HCT116 (cell line): ENCODE measurements at regions not wholly inside any gene's neighbourhood (a gene's known extent, or its start where the extent isn't known, plus 50 kb on each side); places are given as distances from the start of the nearest gene placed in this dataset.

Experiments
- ATAC-seq: fragments of 200-7000 bp; cut with Tn5 transposase; 2 replicates; pipeline ENCODE4 v1.9.1; 2020; ENCODE audit warnings: mild to moderate bottlenecking, moderate library complexity
- BruUV-seq: library from RNA; stranded (reverse); fragments of 400-500 nt; replicated peaks from 2 replicates; lab custom pipeline; 2021; lab: Mats Ljungman, UMichigan
- CTCF ChIA-PET: fragments of 300-600 bp; sonication (Branson Sonifier 250); formaldehyde crosslinking; loops from one replicate; lab custom pipeline; 2021; ENCODE audit warnings: antibody characterized with exemption; lab: Charles Lee
- POLR2A ChIA-PET: fragments of 300-600, 350-600 bp; sonication (Branson Sonifier 250); formaldehyde crosslinking; loops from one replicate; lab custom pipeline; 2021; ENCODE audit warnings: antibody characterized with exemption; lab: Charles Lee
- RAD21 ChIA-PET, 2 experiments: fragments of 300-600 bp; sonication (Branson Sonifier 250); formaldehyde crosslinking; loops; one replicate each; lab custom pipeline; 2023; ENCODE audit warnings: low total read pairs in 2 of 2; ENCODE audit not compliant: uncharacterized antibody in 2 of 2, unreplicated experiment in 2 of 2, low non-redundant PET in 1 of 2; lab: Charles Lee
- DNase-seq: peaks from one replicate; pipeline ENCODE4 v3.0.0-alpha.2; 2010; ENCODE audit warnings: low read depth, low spot score
- H2AFZ ChIP-seq: fragments of 200-600 bp; shearing (Covaris generic), sonication (generic); 2 replicates; pipeline ENCODE4 v1.6.1; 2017; ENCODE audit warnings: low read depth, mixed run types, mixed read lengths, antibody characterized with exemption, low read length; ENCODE audit not compliant: poor library complexity, severe bottlenecking
- H3K27ac ChIP-seq: 2 replicates; pipeline ENCODE4 v1.5.1; 2012; ENCODE audit warnings: low read depth, low read length
- H3K27me3 ChIP-seq: fragments of 200-600 bp; sonication (generic); 2 replicates; pipeline ENCODE4 v1.6.1; 2016; ENCODE audit warnings: mixed run types, low read length, mixed read lengths; ENCODE audit not compliant: insufficient read depth
- H3K36me3 ChIP-seq, 2 experiments: fragments of 200-500 bp in 1 of 2; fragments of 200-600 bp in 1 of 2; sonication (Bioruptor generic) in 1 of 2; sonication (generic) in 1 of 2; 2 replicates each; pipeline versions ENCODE4 v1.5.1 to v1.6.1; 2014 to 2016; ENCODE audit warnings: low read length in 2 of 2, inconsistent platforms in 1 of 2, mixed read lengths in 1 of 2, mixed run types in 1 of 2; ENCODE audit not compliant: insufficient read depth in 2 of 2, control insufficient read depth in 1 of 2
- H3K4me1 ChIP-seq, 2 experiments: fragments of 200-600 bp in 1 of 2; sonication (generic) in 1 of 2; 2 replicates each; pipeline versions ENCODE4 v1.5.1 to v1.6.1; 2012 to 2017; ENCODE audit warnings: low read length in 2 of 2, inconsistent platforms in 1 of 2, mild to moderate bottlenecking in 1 of 2, mixed read lengths in 1 of 2, mixed run types in 1 of 2, moderate library complexity in 1 of 2; ENCODE audit not compliant: insufficient read depth in 2 of 2, control insufficient read depth in 1 of 2
- H3K4me2 ChIP-seq: fragments of 200-600 bp; sonication (generic); 2 replicates; pipeline ENCODE4 v1.6.1; 2017; ENCODE audit warnings: mixed run types, low read length, mixed read lengths
- H3K4me3 ChIP-seq, 2 experiments: fragments of 200-600 bp in 1 of 2; sonication (generic) in 1 of 2; replicated peaks in 1 of 2; 2 replicates each; pipeline ENCODE4 v1.5.1; 2011 to 2016; ENCODE audit warnings: low read length in 2 of 2, control low read depth in 1 of 2, low read depth in 1 of 2, mild to moderate bottlenecking in 1 of 2, mixed read lengths in 1 of 2, mixed run types in 1 of 2
- H3K79me2 ChIP-seq: fragments of 200-600 bp; sonication (generic); 2 replicates; pipeline ENCODE4 v1.6.1; 2017; ENCODE audit warnings: mild to moderate bottlenecking, mixed run types, low read length, moderate library complexity, mixed read lengths; ENCODE audit not compliant: insufficient read depth
- H3K9ac ChIP-seq: fragments of 200-600 bp; sonication (generic); 2 replicates; pipeline ENCODE4 v1.6.1; 2016; ENCODE audit warnings: low read length, mixed read lengths
- H3K9me2 ChIP-seq: fragments of 200-600 bp; sonication (generic), shearing (Covaris generic); 2 replicates; pipeline ENCODE4 v1.6.1; 2017; ENCODE audit warnings: mixed run types, mild to moderate bottlenecking, moderate library complexity; ENCODE audit not compliant: insufficient read depth
- H3K9me3 ChIP-seq, 2 experiments: fragments of 200-500 bp in 1 of 2; fragments of 200-600 bp in 1 of 2; sonication (Bioruptor generic) in 1 of 2; sonication (generic) in 1 of 2; 2 replicates each; pipeline ENCODE4 v1.6.1; 2014 to 2017; ENCODE audit warnings: low read length in 2 of 2, mixed read lengths in 2 of 2, inconsistent platforms in 1 of 2, low read depth in 1 of 2, mild to moderate bottlenecking in 1 of 2, mixed run types in 1 of 2, moderate library complexity in 1 of 2; ENCODE audit not compliant: control insufficient read depth in 1 of 2, insufficient read depth in 1 of 2
- H4K20me1 ChIP-seq: fragments of 200-600 bp; sonication (generic), shearing (Covaris generic); 2 replicates; pipeline ENCODE4 v1.6.1; 2017; ENCODE audit warnings: mixed run types, mild to moderate bottlenecking, moderate library complexity; ENCODE audit not compliant: insufficient read depth
- ATF3 ChIP-seq: IDR thresholded peaks from 2 replicates; pipeline ENCODE4 v1.6.1; 2012
- CBX3 ChIP-seq: IDR thresholded peaks from 2 replicates; pipeline ENCODE4 v1.6.1; 2012; ENCODE audit warnings: low read depth
- EGR1 ChIP-seq: IDR thresholded peaks from 2 replicates; pipeline ENCODE4 v1.6.1; 2012; ENCODE audit warnings: low read depth
- ELF1 ChIP-seq: IDR thresholded peaks from 2 replicates; pipeline ENCODE4 v1.6.1; 2012; ENCODE audit warnings: low read depth, borderline replicate concordance
- EZH2phosphoT487 ChIP-seq: fragments of 200-600 bp; IDR thresholded peaks from 2 replicates; pipeline ENCODE4 v1.6.1; 2018; ENCODE audit warnings: antibody characterized with exemption, borderline replicate concordance
- FOSL1 ChIP-seq: IDR thresholded peaks from 2 replicates; pipeline ENCODE4 v1.6.1; 2012; ENCODE audit warnings: low read depth
- JUND ChIP-seq: IDR thresholded peaks from 2 replicates; pipeline ENCODE4 v1.6.1; 2012
- POLR2A ChIP-seq: IDR thresholded peaks from 2 replicates; pipeline ENCODE4 v1.7.0; 2011; ENCODE audit warnings: borderline replicate concordance; ENCODE audit not compliant: insufficient read depth, insufficient read length; ENCODE audit errors: extremely low read depth
- RAD21 ChIP-seq: IDR thresholded peaks from 2 replicates; pipeline ENCODE4 v1.6.1; 2012; ENCODE audit warnings: low read depth, mild to moderate bottlenecking
- SRF ChIP-seq: IDR thresholded peaks from 2 replicates; pipeline ENCODE4 v1.6.1; 2012; ENCODE audit warnings: low read depth
- TCF7L2 ChIP-seq: IDR thresholded peaks from 2 replicates; pipeline ENCODE4 v1.7.0; 2011; ENCODE audit warnings: borderline replicate concordance, inconsistent platforms; ENCODE audit not compliant: insufficient read depth, insufficient read length; ENCODE audit errors: extremely low read depth
- ZFX ChIP-seq: fragments of 450-650 bp; IDR thresholded peaks from 2 replicates; pipeline ENCODE4 v1.6.1; 2017
- ZNF274 ChIP-seq: fragments of 200-500 bp; sonication (Bioruptor generic); IDR thresholded peaks from 2 replicates; pipeline ENCODE4 v1.6.1; 2014; ENCODE audit warnings: mild to moderate bottlenecking, low read depth, low read length, inconsistent platforms
- intact Hi-C: fragments of 100-400 bp; cut with micrococcal nuclease; formaldehyde crosslinking; loops from 2 replicates; pipeline ENCODE4 v1.10.0; 2022
- TF ChIP-seq, protein P1 (sequence below), 3 experiments: fragments of 200-600 bp in 1 of 3; sonication (generic) in 1 of 3; IDR thresholded peaks in 2 of 3; conservative IDR thresholded peaks in 1 of 3; 2 replicates each; pipeline ENCODE4 v1.5.1; 2012 to 2017; ENCODE audit warnings: low read depth in 2 of 3, low read length in 2 of 3, antibody characterized with exemption in 1 of 3, borderline replicate concordance in 1 of 3, control low read depth in 1 of 3, mild to moderate bottlenecking in 1 of 3, mixed read lengths in 1 of 3, mixed run types in 1 of 3, moderate library complexity in 1 of 3; ENCODE audit not compliant: insufficient read depth in 1 of 3
- TF ChIP-seq, protein P2 (sequence below): IDR thresholded peaks from 2 replicates; pipeline ENCODE4 v1.6.1; 2012; ENCODE audit warnings: low read depth
- TF ChIP-seq, protein P3 (sequence below): IDR thresholded peaks from 2 replicates; pipeline ENCODE4 v1.6.1; 2012

GRCh38 chr5:87686018-87686417, 273.3 kb upstream of the CCNH start:
- H2AFZ ChIP-seq = no peak overlapping the region
- H3K4me2 ChIP-seq = no peak overlapping the region
- ATAC-seq (no peak), DNase-seq (no peak)
- H3K9me2 ChIP-seq = no peaks in the 10 kb centered on the region
- RAD21 ChIA-PET = no interaction called here
- no peaks in the 10 kb centered on the region for H3K27me3 ChIP-seq
- POLR2A ChIA-PET = no interaction called here
- H3K79me2 ChIP-seq = no peaks in the 10 kb centered on the region
- CTCF ChIA-PET = no interaction called here
- no peaks in the 10 kb centered on the region for H3K36me3 ChIP-seq
- H4K20me1 ChIP-seq = no peaks in the 10 kb centered on the region
- BruUV-seq = no TSS peak
- H3K9ac ChIP-seq = no peak overlapping the region
- H3K4me1 ChIP-seq = no peaks in the 10 kb centered on the region
- no peaks in the 10 kb centered on the region for H3K9me3 ChIP-seq
- intact Hi-C loops = no loop called here
- TF ChIP-seq EZH2phosphoT487 = no peak
- no peak for TF ChIP-seq ZFX
- no peak for TF ChIP-seq RAD21
- TF ChIP-seq TCF7L2 = no peak
- no peak for TF ChIP-seq CBX3
- TF ChIP-seq, protein P1, sequence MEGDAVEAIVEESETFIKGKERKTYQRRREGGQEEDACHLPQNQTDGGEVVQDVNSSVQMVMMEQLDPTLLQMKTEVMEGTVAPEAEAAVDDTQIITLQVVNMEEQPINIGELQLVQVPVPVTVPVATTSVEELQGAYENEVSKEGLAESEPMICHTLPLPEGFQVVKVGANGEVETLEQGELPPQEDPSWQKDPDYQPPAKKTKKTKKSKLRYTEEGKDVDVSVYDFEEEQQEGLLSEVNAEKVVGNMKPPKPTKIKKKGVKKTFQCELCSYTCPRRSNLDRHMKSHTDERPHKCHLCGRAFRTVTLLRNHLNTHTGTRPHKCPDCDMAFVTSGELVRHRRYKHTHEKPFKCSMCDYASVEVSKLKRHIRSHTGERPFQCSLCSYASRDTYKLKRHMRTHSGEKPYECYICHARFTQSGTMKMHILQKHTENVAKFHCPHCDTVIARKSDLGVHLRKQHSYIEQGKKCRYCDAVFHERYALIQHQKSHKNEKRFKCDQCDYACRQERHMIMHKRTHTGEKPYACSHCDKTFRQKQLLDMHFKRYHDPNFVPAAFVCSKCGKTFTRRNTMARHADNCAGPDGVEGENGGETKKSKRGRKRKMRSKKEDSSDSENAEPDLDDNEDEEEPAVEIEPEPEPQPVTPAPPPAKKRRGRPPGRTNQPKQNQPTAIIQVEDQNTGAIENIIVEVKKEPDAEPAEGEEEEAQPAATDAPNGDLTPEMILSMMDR (IDR thresholded peaks at IDR 0.05 in 2 of 3, conservative IDR thresholded peaks at IDR 0.05 in 1 of 3; ENCODE audit: borderline replicate concordance in 1 of 3, insufficient read depth in 1 of 3, low read depth in 2 of 3, low read length in 2 of 3) = no peak
- no peak for TF ChIP-seq JUND
- no peak for TF ChIP-seq ELF1
- TF ChIP-seq, protein P2, sequence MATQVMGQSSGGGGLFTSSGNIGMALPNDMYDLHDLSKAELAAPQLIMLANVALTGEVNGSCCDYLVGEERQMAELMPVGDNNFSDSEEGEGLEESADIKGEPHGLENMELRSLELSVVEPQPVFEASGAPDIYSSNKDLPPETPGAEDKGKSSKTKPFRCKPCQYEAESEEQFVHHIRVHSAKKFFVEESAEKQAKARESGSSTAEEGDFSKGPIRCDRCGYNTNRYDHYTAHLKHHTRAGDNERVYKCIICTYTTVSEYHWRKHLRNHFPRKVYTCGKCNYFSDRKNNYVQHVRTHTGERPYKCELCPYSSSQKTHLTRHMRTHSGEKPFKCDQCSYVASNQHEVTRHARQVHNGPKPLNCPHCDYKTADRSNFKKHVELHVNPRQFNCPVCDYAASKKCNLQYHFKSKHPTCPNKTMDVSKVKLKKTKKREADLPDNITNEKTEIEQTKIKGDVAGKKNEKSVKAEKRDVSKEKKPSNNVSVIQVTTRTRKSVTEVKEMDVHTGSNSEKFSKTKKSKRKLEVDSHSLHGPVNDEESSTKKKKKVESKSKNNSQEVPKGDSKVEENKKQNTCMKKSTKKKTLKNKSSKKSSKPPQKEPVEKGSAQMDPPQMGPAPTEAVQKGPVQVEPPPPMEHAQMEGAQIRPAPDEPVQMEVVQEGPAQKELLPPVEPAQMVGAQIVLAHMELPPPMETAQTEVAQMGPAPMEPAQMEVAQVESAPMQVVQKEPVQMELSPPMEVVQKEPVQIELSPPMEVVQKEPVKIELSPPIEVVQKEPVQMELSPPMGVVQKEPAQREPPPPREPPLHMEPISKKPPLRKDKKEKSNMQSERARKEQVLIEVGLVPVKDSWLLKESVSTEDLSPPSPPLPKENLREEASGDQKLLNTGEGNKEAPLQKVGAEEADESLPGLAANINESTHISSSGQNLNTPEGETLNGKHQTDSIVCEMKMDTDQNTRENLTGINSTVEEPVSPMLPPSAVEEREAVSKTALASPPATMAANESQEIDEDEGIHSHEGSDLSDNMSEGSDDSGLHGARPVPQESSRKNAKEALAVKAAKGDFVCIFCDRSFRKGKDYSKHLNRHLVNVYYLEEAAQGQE = no peak
- no peak for TF ChIP-seq ATF3
- TF ChIP-seq FOSL1 = no peak
- no peak for TF ChIP-seq ZNF274
- no peak for TF ChIP-seq SRF
- TF ChIP-seq, protein P3, sequence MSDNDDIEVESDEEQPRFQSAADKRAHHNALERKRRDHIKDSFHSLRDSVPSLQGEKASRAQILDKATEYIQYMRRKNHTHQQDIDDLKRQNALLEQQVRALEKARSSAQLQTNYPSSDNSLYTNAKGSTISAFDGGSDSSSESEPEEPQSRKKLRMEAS = no peak
- no peak for TF ChIP-seq POLR2A
- TF ChIP-seq EGR1 = no peak
- H3K27ac ChIP-seq = no peak overlapping the region
- no peak overlapping the region for H3K4me3 ChIP-seq
